Vagina (tissue), 2 donors: ENCODE measurements at regions not wholly inside any gene's neighbourhood (a gene's known extent, or its start where the extent isn't known, plus 50 kb on each side); places are given as distances from the start of the nearest gene placed in this dataset.

Experiments used
- CTCF ChIP-seq, 3 experiments: fragments of 450-650 bp in 2 of 3; fragments of 200-600 bp in 1 of 3; sonication (generic) in 1 of 3; IDR thresholded peaks; one replicate each; pipeline ENCODE4 v1.5.1; 2017 to 2019; ENCODE audit warnings: antibody characterized with exemption in 3 of 3, mild to moderate bottlenecking in 2 of 3, moderate library complexity in 2 of 3
- POLR2AphosphoS5 ChIP-seq, 2 donors: sonication (generic); formaldehyde crosslinking; IDR thresholded peaks; one replicate each; pipeline ENCODE4 v1.9.0; 2017; ENCODE audit warnings: antibody characterized with exemption in 2 of 2, mild to moderate bottlenecking in 2 of 2, low read depth in 1 of 2; ENCODE audit not compliant: insufficient read depth in 1 of 2

- TF ChIP-seq CTCF (IDR thresholded peaks at IDR 0.05) (no peak), POLR2AphosphoS5 (IDR thresholded peaks at IDR 0.05; ENCODE audit: insufficient read depth in 1 of 2, low read depth in 1 of 2) (no peak)
These were observed 114.8 kb upstream of the ALDH1B1 start for GRCh38 chr9:38277601-38278200.
